ENCODE measurements at regions not wholly inside any gene's neighbourhood (a gene's known extent, or its start where the extent isn't known, plus 50 kb on each side); places are given as distances from the start of the nearest gene placed in this dataset.
"Not testable (repeated sequence)": the region's sequence is repeated elsewhere in the genome, so short reads cannot be mapped to it uniquely, and the experiment has no call there.

GRCh38 chr12:126436041-126436440 lies 1370.8 kb downstream of the AACS start:
- no peak for DNase-seq (ENCODE audit: low read depth)
- no peak overlapping the region for H3K4me3 ChIP-seq (ENCODE audit: low read depth, low read length)
- no peak for TF ChIP-seq CTCF (IDR thresholded peaks at IDR 0.05; ENCODE audit: insufficient read depth, low read depth, low read length)

- no peak for TF ChIP-seq CTCF (IDR thresholded peaks at IDR 0.05; ENCODE audit: insufficient read depth, low read depth, low read length)
- H3K4me3 ChIP-seq (ENCODE audit: low read depth, low read length): no peak overlapping the region
- DNase-seq (ENCODE audit: low read depth): no peak
Observed at GRCh38 chr12:126437934-126438333, 1372.7 kb downstream of the AACS start.

GRCh38 chr12:126443977-126444376 lies 1378.7 kb downstream of the AACS start:
- no peak for DNase-seq (ENCODE audit: low read depth)
- no peak for TF ChIP-seq CTCF (IDR thresholded peaks at IDR 0.05; ENCODE audit: insufficient read depth, low read depth, low read length)
- no peak overlapping the region for H3K4me3 ChIP-seq (ENCODE audit: low read depth, low read length)

- DNase-seq (ENCODE audit: low read depth): no peak
- H3K4me3 ChIP-seq (ENCODE audit: low read depth, low read length): no peak overlapping the region
- TF ChIP-seq CTCF (IDR thresholded peaks at IDR 0.05; ENCODE audit: insufficient read depth, low read depth, low read length): no peak
Observed at GRCh38 chr12:126447346-126447745, 1382.1 kb downstream of the AACS start.

GRCh38 chr12:126451809-126452208 lies 1386.6 kb downstream of the AACS start:
- no peak for TF ChIP-seq CTCF (IDR thresholded peaks at IDR 0.05; ENCODE audit: insufficient read depth, low read depth, low read length)
- H3K4me3 ChIP-seq (ENCODE audit: low read depth, low read length): no peak overlapping the region
- no peak for DNase-seq (ENCODE audit: low read depth)

- not testable (repeated sequence) for H3K4me3 ChIP-seq (ENCODE audit: low read depth, low read length)
Observed at GRCh38 chr12:126452686-126453085, 1387.5 kb downstream of the AACS start.

GRCh38 chr12:126454581-126454980 lies 1389.3 kb downstream of the AACS start:
- TF ChIP-seq CTCF (IDR thresholded peaks at IDR 0.05; ENCODE audit: insufficient read depth, low read depth, low read length): no peak
- no peak for DNase-seq (ENCODE audit: low read depth)
- no peak overlapping the region for H3K4me3 ChIP-seq (ENCODE audit: low read depth, low read length)

More at GRCh38 chr12:126452686-126453085, 1387.5 kb downstream of the AACS start:
- not testable (repeated sequence) for DNase-seq (ENCODE audit: low read depth)
